ENCODE measurements at regions not wholly inside any gene's neighbourhood (a gene's known extent, or its start where the extent isn't known, plus 50 kb on each side); places are given as distances from the start of the nearest gene placed in this dataset.

DNA sequence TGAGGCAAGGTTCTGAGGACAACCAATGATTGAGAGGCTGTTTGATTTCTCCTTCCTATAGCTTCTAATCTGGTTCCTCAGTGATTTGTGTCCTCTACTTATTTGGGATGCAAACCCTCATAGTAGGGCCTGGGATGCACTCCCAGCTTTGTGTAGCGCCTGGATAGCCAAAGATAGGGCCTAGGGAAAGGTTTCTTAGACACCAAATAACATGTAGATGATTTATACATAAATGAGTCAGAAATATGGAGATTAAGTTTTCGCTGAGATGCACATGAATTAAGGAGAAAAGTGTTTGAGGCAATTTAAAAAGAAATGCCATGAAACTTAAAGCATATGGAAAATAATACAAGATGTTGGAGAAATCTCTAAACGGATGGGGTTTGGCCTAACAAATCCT, 66.0 kb upstream of the LMO4 start:
- H3K9me3 ChIP-seq (ENCODE audit: low read length): no peaks in the 10 kb centered on the region
- no peak overlapping the region for H2AFZ ChIP-seq (ENCODE audit: low read length)
- H4K20me1 ChIP-seq (ENCODE audit: insufficient read depth, low read length): no peaks in the 10 kb centered on the region
- H3K4me2 ChIP-seq (ENCODE audit: low read length): no peak overlapping the region
- no peak overlapping the region for H3K27ac ChIP-seq (ENCODE audit: low read depth, low read length, poor library complexity, severe bottlenecking)
- no peaks in the 10 kb centered on the region for H3K9me2 ChIP-seq (ENCODE audit: low read depth, low read length)
- no peaks in the 10 kb centered on the region for H3K36me3 ChIP-seq (ENCODE audit: insufficient read depth, low read length)
- H3F3A ChIP-seq (ENCODE audit: insufficient read depth, low read length): no peaks in the 10 kb centered on the region
- H3K27me3 ChIP-seq (ENCODE audit: insufficient read depth, low read length): no peaks in the 10 kb centered on the region; the same call in 1 of the 2 replicates
- no peaks in the 10 kb centered on the region for H3K4me1 ChIP-seq (ENCODE audit: insufficient read depth, low read length, severe bottlenecking)
- H3K9ac ChIP-seq (ENCODE audit: low read length): no peak overlapping the region
- H3K4me3 ChIP-seq (ENCODE audit: low read depth, low read length, poor library complexity, severe bottlenecking): no peak overlapping the region
- TF ChIP-seq, protein P1, sequence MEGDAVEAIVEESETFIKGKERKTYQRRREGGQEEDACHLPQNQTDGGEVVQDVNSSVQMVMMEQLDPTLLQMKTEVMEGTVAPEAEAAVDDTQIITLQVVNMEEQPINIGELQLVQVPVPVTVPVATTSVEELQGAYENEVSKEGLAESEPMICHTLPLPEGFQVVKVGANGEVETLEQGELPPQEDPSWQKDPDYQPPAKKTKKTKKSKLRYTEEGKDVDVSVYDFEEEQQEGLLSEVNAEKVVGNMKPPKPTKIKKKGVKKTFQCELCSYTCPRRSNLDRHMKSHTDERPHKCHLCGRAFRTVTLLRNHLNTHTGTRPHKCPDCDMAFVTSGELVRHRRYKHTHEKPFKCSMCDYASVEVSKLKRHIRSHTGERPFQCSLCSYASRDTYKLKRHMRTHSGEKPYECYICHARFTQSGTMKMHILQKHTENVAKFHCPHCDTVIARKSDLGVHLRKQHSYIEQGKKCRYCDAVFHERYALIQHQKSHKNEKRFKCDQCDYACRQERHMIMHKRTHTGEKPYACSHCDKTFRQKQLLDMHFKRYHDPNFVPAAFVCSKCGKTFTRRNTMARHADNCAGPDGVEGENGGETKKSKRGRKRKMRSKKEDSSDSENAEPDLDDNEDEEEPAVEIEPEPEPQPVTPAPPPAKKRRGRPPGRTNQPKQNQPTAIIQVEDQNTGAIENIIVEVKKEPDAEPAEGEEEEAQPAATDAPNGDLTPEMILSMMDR (IDR thresholded peaks at IDR 0.05; ENCODE audit: low read length): no peak
- TF ChIP-seq EZH2 (IDR thresholded peaks at IDR 0.05; ENCODE audit: borderline replicate concordance, low read length): no peak
- no peaks in the 10 kb centered on the region for H3K79me2 ChIP-seq (ENCODE audit: insufficient read depth, low read length)

DNA sequence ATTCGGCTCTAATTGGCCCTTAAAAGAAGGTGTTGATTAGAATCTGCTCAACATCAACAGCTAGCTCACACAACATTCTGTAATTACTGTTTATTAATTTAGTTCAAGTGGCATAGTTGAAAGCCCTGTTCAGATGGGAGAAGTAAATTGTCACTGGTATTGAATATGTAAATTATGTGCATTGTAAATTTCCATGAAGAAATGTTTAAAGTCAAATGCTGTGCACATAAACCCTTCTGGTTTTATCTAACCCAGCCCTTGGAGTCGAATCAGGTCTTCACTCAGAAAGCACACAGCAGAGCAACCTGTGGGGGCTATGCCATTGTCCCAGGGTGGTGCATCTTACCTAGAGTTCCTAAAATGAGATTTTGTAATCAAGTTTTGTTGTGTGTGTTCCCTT, 65.4 kb upstream of the LMO4 start:
- no peak overlapping the region for H3K4me3 ChIP-seq (ENCODE audit: low read depth, low read length, poor library complexity, severe bottlenecking)
- no peak for TF ChIP-seq EZH2 (IDR thresholded peaks at IDR 0.05; ENCODE audit: borderline replicate concordance, low read length)
- TF ChIP-seq, protein P1 (IDR thresholded peaks at IDR 0.05; ENCODE audit: low read length): no peak

DNA sequence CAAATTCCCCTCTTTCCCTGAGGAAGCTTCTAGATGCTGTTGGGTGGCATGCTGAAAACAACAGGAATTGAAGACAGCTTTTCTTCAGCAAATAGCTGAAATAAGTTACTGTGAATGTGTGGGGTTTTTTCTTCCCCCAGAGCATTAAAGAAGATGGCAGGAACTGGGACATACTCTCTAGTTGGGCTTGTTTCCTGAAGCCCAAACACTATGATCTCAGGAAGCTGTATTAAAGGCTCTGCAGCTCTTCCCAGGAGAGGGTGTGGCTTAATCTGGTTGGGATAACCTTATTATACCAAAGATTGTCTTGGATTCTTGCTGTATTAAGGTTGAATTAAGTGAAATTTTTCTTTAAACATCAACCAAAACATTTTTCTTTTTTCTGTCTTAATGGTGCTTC, 64.9 kb upstream of the LMO4 start:
- Histone ChIP-seq H3F3A (ENCODE audit: insufficient read depth, low read length) (no peaks in the 10 kb centered on the region), H3K36me3 (ENCODE audit: insufficient read depth, low read length) (no peaks in the 10 kb centered on the region), H3K9ac (ENCODE audit: low read length) (no peak overlapping the region), H4K20me1 (ENCODE audit: insufficient read depth, low read length) (no peaks in the 10 kb centered on the region), H3K27ac (ENCODE audit: low read depth, low read length, poor library complexity, severe bottlenecking) (no peak overlapping the region), H3K4me3 (ENCODE audit: low read depth, low read length, poor library complexity, severe bottlenecking) (no peak overlapping the region), H3K79me2 (ENCODE audit: insufficient read depth, low read length) (no peaks in the 10 kb centered on the region), H3K4me1 (ENCODE audit: insufficient read depth, low read length, severe bottlenecking) (no peaks in the 10 kb centered on the region), H3K9me2 (ENCODE audit: low read depth, low read length) (no peaks in the 10 kb centered on the region), H3K4me2 (ENCODE audit: low read length) (no peak overlapping the region), H3K27me3 (ENCODE audit: insufficient read depth, low read length) (no peaks in the 10 kb centered on the region; the same call in 1 of the 2 replicates), H3K9me3 (ENCODE audit: low read length) (no peaks in the 10 kb centered on the region), H2AFZ (ENCODE audit: low read length) (no peak overlapping the region)
- TF ChIP-seq EZH2 (IDR thresholded peaks at IDR 0.05; ENCODE audit: borderline replicate concordance, low read length): no peak
- TF ChIP-seq, protein P1 (IDR thresholded peaks at IDR 0.05; ENCODE audit: low read length): no peak

More for the DNA sequence above, 65.4 kb upstream of the LMO4 start:
- Histone ChIP-seq H3K4me1 (ENCODE audit: insufficient read depth, low read length, severe bottlenecking) (no peaks in the 10 kb centered on the region), H3K4me2 (ENCODE audit: low read length) (no peak overlapping the region), H3K36me3 (ENCODE audit: insufficient read depth, low read length) (no peaks in the 10 kb centered on the region), H3K9me2 (ENCODE audit: low read depth, low read length) (no peaks in the 10 kb centered on the region), H3F3A (ENCODE audit: insufficient read depth, low read length) (no peaks in the 10 kb centered on the region), H3K79me2 (ENCODE audit: insufficient read depth, low read length) (no peaks in the 10 kb centered on the region), H2AFZ (ENCODE audit: low read length) (no peak overlapping the region), H3K9me3 (ENCODE audit: low read length) (no peaks in the 10 kb centered on the region), H3K27me3 (ENCODE audit: insufficient read depth, low read length) (no peaks in the 10 kb centered on the region; the same call in 1 of the 2 replicates), H3K9ac (ENCODE audit: low read length) (no peak overlapping the region), H3K27ac (ENCODE audit: low read depth, low read length, poor library complexity, severe bottlenecking) (no peak overlapping the region), H4K20me1 (ENCODE audit: insufficient read depth, low read length) (no peaks in the 10 kb centered on the region)

Data from OCI-LY1 (cell line).